GM10847 (cell line): ENCODE measurements at regions not wholly inside any gene's neighbourhood (a gene's known extent, or its start where the extent isn't known, plus 50 kb on each side); places are given as distances from the start of the nearest gene placed in this dataset.

ENCODE experiments used
- POLR2A ChIP-seq: IDR thresholded peaks from 2 replicates; pipeline ENCODE4 v1.6.1; 2011; ENCODE audit not compliant: insufficient read length; ENCODE audit errors: extremely low read depth

DNA sequence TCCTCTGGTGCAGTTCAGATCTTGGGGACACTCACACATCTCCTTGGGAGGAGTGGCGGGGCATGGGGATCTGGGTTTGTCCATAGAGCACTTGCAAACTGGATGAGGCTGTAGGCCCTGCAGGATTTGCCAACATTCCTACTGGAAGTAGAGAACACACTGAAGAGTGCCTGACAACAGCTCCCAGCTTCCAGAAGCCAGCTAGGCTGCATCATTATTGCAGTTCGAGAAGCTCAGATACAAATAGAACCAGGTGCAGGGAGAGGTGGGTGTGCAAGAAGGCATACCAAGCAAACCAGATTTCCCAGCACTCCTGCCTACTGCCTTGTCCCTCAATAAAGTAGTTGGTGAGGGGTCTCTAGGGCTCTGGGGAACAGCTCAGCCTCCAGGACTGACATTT lies 52.5 kb downstream of the RHOB start:
- no peak for TF ChIP-seq POLR2A

DNA sequence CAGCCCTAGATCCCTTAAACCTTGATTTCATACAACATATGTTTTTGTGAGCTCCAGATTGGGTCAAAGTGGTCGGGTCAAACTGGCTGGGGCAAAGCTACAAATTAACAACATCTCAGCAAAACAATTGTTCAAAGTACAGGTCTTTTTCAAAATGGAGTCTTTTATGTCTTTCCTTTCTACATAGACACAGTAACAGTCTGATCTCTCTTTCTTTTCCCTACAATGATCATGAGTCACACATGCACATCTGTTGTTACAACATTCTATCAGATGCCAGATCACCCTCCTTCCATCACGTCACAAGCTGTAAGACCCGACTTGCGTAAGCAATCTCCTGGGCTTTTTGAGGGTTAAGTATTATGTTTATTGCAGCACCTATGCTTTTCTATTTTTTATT lies 55.1 kb downstream of the RHOB start:
- no peak for TF ChIP-seq POLR2A

DNA sequence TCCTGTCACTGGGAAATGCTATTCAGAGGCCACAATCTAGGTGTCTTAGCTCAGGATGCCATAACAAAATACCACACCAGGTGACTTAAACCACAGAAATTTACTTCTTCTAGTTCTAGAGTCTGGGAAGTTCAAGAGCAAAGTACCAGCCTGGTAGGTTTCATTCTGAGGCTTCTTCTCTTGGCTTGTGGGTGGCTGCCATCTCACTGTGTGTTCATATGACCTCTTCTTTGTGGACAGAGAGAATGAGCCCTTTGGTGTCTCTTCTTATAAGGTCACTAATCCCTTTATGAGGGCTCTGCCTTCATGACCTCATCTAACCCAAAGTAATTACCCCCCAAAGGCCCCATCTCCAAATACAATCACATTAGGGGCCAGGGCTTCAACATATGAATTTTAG lies 57.3 kb downstream of the RHOB start:
- no peak for TF ChIP-seq POLR2A

DNA sequence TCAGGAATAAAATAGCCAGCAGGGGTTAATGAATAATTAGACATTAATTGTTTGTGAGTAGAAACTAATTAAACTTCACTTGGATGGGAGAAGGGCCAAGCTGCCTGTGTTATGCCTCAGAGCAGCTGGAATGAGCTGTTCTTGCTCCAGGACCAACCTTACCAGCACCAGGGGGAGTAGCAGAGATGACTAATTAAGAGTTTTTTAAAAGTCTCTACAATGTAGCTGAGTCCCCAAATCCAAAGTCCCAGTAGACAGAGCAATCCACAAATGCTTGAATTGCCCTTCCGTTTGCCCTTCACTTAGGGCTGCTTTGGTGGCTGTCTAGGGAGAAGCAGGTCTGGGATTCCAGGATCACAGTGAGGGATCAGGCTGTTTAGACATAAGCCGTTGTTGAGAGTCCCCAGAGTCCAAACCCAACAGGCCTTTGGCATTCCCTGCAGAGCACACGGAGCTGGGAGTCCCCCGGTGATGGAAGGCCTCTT lies 59.4 kb downstream of the RHOB start:
- TF ChIP-seq POLR2A = no peak

- TF ChIP-seq POLR2A = no peak
Observed at GRCh38 chr2:20507166-20507692, 60.4 kb downstream of the RHOB start.

GRCh38 chr2:20507711-20508110 lies 60.8 kb downstream of the RHOB start:
- TF ChIP-seq POLR2A = no peak

GRCh38 chr2:20509301-20509769 lies 62.5 kb downstream of the RHOB start:
- no peak for TF ChIP-seq POLR2A

- TF ChIP-seq POLR2A = no peak
Observed at GRCh38 chr2:20509770-20510490, 63.1 kb downstream of the RHOB start.

DNA sequence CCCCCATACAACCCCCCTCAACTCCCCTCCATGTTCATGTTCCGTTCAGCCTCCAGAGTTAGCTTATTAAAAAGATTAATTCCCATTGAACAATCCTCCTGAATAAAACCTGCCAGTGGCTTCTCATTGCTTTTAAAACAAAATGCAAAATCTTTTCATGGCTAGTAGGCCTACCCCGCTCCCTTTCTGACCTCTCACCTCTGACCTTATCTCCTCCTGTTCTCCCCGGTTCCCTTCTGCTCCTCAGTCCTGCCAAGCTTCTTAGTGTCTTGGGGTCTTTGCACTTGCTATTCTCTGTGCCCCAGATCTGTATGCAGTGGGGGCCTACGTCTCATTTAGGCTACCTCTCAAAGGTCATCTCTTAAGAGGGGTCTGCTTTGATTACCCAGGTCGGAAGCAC lies 64.3 kb downstream of the RHOB start:
- no peak for TF ChIP-seq POLR2A

DNA sequence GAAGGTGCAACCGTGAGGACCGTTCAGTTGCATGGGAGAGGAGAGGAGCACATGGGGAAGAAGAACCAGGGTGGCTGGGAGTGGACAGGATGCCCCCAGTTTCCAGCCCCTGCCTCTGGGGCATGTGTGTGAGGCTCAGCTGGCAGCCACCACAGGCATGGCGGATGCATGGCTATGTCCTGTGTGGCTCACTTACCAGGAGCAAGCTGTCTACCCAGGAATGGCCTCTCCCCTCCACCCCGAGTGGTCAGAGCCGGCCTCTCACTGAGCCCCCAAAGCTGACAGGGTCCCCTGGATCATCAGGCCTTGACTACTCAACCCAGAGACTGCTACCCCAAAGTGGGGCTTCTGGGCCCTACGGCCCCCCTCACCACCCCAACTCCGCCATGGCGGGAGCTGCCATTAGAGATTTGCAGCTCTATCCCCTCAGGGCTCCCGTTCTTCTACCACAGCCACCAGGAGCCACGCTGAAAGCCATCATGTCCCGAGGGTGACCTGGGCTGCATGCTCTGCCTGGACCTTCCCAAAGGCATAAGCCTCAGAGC lies 65.3 kb downstream of the RHOB start:
- no peak for TF ChIP-seq POLR2A

DNA sequence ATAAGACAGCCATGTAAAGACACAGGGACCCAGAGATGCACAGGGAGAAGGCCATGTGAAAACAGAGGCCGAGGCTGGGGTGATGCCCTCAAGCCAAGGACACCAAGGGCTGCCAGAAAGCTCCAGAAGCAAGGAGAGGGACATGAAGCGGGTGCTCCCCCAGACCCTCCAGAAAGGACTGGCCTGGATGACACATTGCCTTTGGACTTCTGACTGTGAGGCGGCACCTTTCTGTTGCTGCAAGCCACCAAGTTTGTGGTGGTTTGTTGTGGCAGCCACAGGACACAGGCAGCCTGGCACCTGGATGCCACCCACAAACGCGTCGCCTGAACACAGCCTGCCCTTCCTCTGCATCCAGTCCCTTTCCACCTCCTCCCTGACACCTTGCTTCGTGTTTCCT lies 67.1 kb downstream of the RHOB start:
- TF ChIP-seq POLR2A = no peak

DNA sequence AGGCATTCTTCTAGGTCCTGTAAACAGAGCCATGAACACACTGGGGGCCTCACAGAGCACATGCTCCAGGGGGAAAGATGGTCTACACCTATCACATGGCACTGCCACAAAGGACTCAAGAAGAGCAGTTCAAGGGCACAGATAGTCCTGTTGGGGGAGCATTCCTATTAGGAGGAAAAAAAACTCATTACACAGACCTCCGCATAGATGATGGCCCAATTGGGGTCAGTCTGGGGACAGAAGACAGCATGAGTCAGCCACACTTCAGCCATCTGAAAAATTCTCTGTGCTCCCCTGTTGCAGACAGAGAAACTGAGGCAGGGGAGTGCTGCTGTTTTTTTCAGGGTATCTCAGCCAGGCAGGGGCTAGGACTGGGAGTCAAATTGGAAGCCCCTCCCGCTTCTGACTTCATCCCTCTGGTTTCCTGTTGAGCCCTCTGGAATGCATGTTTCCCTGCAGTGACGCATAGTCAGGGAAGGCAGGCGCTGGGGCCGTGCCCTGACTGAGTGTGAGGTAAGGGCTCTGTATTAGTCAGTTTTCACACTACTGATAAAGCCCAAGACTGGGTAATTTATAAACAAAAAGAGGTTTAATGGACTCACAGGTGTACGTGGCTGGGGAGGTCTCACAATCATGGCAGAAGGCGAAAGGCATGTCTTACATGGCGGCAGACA lies 67.9 kb downstream of the RHOB start:
- TF ChIP-seq POLR2A = no peak

DNA sequence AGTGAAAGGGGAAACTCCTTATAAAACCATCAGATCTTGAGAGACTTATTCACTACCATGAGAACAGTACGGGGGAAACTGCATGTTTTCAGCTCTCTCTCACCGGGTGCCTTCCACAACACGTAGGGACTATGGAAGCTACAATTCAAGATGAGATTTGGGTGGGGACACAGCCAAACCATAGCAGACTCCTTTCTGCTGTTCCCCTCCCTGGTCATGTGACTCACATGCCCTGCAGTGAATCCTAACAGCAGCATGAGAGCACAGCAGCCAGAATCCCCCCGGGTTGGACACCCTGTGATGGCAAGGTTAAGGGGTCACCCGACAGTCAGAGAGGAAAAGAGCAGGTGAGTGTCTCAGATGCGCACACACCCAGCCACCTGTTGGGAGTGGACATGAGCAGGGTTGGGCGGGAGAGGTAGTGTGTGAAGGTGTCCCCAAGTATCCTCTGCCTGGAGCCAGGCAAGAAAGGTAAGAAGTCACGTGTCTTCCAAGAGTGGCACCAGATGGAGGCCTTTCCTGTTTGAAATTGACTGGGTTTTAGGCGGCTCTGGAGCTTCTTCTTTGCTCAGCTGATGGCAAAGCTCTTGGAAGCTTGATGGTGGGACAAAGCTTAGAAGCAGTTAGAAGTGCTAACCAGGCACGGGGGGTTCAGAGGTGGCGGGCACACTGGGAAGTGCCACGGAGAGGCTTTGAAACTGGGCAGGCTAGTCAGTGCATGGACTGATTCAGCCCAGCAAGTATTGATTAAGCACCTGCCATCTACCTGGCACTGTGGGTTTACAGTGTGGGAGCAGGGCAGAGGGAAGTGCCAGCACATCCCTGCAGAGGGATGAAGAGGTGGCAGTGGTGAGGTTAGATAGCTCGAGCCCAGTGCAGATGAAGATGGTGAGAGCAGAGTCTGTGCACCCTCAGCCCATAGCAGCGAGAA lies 68.7 kb downstream of the RHOB start:
- TF ChIP-seq POLR2A = no peak

DNA sequence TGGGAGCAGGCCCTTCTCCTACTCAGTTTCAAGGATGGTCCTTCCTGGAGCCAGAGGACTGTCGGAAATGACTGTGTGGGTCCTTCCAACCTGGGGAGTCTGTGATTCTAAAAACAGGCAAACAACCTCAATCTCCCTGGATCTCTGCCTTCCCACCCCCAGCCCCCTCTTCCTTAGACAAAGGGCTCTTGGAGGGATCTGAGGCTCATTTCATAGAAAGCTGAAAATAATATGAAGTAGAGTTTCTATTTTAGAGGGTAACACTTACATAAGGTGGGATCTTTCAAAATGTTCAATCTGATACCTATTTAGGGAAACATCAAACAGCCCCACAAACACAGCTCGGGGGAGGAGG lies 69.4 kb downstream of the RHOB start:
- TF ChIP-seq POLR2A = no peak
